Keratinocyte (primary cell): ENCODE measurements at regions not wholly inside any gene's neighbourhood (a gene's known extent, or its start where the extent isn't known, plus 50 kb on each side); places are given as distances from the start of the nearest gene placed in this dataset.

Source experiments
- DNase-seq: peaks from one replicate; pipeline ENCODE4 v3.0.0-alpha.2; 2011; ENCODE audit warnings: low read depth, missing footprints, low spot score
- FAIRE-seq: peaks from 2 replicates; lab custom pipeline; 2011; peaks lifted over from hg19 to GRCh38; lab: Jason Lieb, UNC
- H2AFZ ChIP-seq: 2 replicates; pipeline ENCODE4 v1.6.0; 2012; ENCODE audit warnings: low read length, control low read depth, inconsistent platforms; ENCODE audit not compliant: control insufficient read depth
- H3K27ac ChIP-seq: 2 replicates; pipeline ENCODE4 v1.5.1; 2011; ENCODE audit warnings: low read length; ENCODE audit not compliant: control insufficient read depth, insufficient read depth
- H3K27me3 ChIP-seq: 3 replicates; pipeline ENCODE4 v1.6.0; 2011; ENCODE audit warnings: low read length; ENCODE audit not compliant: control insufficient read depth, insufficient read depth; ENCODE audit errors: extremely low read depth
- H3K36me3 ChIP-seq, 2 experiments: 2 replicates in 1 of 2; 3 replicates in 1 of 2; pipeline ENCODE4 v1.5.1; 2011; ENCODE audit warnings: low read length in 2 of 2, mild to moderate bottlenecking in 1 of 2; ENCODE audit not compliant: control insufficient read depth in 2 of 2, insufficient read depth in 2 of 2; ENCODE audit errors: extremely low read depth in 1 of 2
- H3K4me1 ChIP-seq: 3 replicates; pipeline ENCODE4 v1.5.1; 2011; ENCODE audit warnings: low read length; ENCODE audit not compliant: control insufficient read depth, insufficient read depth; ENCODE audit errors: extremely low read depth
- H3K4me2 ChIP-seq: 3 replicates; pipeline ENCODE4 v1.6.0; 2011; ENCODE audit warnings: low read depth, low read length; ENCODE audit not compliant: control insufficient read depth, insufficient read depth; ENCODE audit errors: extremely low read depth
- H3K4me3 ChIP-seq, 3 experiments: fragments of 200-600 bp in 1 of 3; sonication (generic) in 1 of 3; 2 replicates in 2 of 3; 3 replicates in 1 of 3; pipeline ENCODE4 v1.5.1; 2011 to 2016; ENCODE audit warnings: low read length in 3 of 3, mild to moderate bottlenecking in 3 of 3, control low read depth in 2 of 3, inconsistent platforms in 1 of 3, low read depth in 1 of 3, mixed read lengths in 1 of 3, mixed run types in 1 of 3, moderate library complexity in 1 of 3; ENCODE audit not compliant: control insufficient read depth in 2 of 3, insufficient read depth in 2 of 3; ENCODE audit errors: extremely low read depth in 1 of 3
- H3K79me2 ChIP-seq: 2 replicates; pipeline ENCODE4 v1.6.0; 2012; ENCODE audit warnings: low read length; ENCODE audit not compliant: control insufficient read depth, insufficient read depth
- H3K9ac ChIP-seq: 3 replicates; pipeline ENCODE4 v1.6.0; 2011; ENCODE audit warnings: low read length; ENCODE audit not compliant: control insufficient read depth, insufficient read depth; ENCODE audit errors: extremely low read depth
- H3K9me1 ChIP-seq: 3 replicates; pipeline ENCODE4 v1.6.0; 2011; ENCODE audit warnings: low read length; ENCODE audit not compliant: control insufficient read depth, insufficient read depth; ENCODE audit errors: extremely low read depth
- H3K9me3 ChIP-seq: 2 replicates; pipeline ENCODE4 v1.5.1; 2012; ENCODE audit warnings: low read depth, low read length; ENCODE audit not compliant: control insufficient read depth
- H4K20me1 ChIP-seq: 3 replicates; pipeline ENCODE4 v1.6.0; 2011; ENCODE audit warnings: low read length; ENCODE audit not compliant: control insufficient read depth, insufficient read depth; ENCODE audit errors: extremely low read depth
- EZH2 ChIP-seq: IDR thresholded peaks from one replicate; pipeline ENCODE4 v1.6.1; 2012; ENCODE audit warnings: inconsistent platforms, mild to moderate bottlenecking, low read length, moderate library complexity
- dilution Hi-C: fragments of 300-500 bp; cut with MboI; formaldehyde crosslinking; loops from one replicate; pipeline ENCODE4 v1.7.0; 2020; ENCODE audit warnings: low sequenced_read_pairs; ENCODE audit not compliant: extremely low pct_ligation_motif_present
- TF ChIP-seq, protein P1 (sequence below), 3 experiments: IDR thresholded peaks in 1 of 3; conservative IDR thresholded peaks in 1 of 3; optimal IDR thresholded peaks in 1 of 3; 2 replicates in 2 of 3; 3 replicates in 1 of 3; pipeline versions ENCODE3 to v1.5.1; 2011; ENCODE audit warnings: low read length in 3 of 3, mild to moderate bottlenecking in 3 of 3, moderate library complexity in 2 of 3, control low read depth in 1 of 3, inconsistent platforms in 1 of 3; ENCODE audit not compliant: insufficient read depth in 2 of 3; ENCODE audit errors: extremely low read depth in 1 of 3

- Histone ChIP-seq H3K27ac (peak overlapping the region; percentile 91), H3K36me3 (peaks cover 0 to 9% of the 10 kb centered on the region in 2 experiments), H3K4me3 (no peak overlapping the region), H2AFZ (no peak overlapping the region), H3K9me1 (no peaks in the 10 kb centered on the region), H3K9ac (peak overlapping the region; percentile 68), H3K4me2 (peak overlapping the region; percentile 52), H3K27me3 (no peaks in the 10 kb centered on the region), H3K79me2 (peaks cover 67% of the 10 kb centered on the region), H3K4me1 (peaks cover 58% of the 10 kb centered on the region), H3K9me3 (no peaks in the 10 kb centered on the region), H4K20me1 (no peaks in the 10 kb centered on the region)
- no peak for FAIRE-seq
- no peak for DNase-seq
- dilution Hi-C loops: no loop called here
- TF ChIP-seq, protein P1, sequence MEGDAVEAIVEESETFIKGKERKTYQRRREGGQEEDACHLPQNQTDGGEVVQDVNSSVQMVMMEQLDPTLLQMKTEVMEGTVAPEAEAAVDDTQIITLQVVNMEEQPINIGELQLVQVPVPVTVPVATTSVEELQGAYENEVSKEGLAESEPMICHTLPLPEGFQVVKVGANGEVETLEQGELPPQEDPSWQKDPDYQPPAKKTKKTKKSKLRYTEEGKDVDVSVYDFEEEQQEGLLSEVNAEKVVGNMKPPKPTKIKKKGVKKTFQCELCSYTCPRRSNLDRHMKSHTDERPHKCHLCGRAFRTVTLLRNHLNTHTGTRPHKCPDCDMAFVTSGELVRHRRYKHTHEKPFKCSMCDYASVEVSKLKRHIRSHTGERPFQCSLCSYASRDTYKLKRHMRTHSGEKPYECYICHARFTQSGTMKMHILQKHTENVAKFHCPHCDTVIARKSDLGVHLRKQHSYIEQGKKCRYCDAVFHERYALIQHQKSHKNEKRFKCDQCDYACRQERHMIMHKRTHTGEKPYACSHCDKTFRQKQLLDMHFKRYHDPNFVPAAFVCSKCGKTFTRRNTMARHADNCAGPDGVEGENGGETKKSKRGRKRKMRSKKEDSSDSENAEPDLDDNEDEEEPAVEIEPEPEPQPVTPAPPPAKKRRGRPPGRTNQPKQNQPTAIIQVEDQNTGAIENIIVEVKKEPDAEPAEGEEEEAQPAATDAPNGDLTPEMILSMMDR (optimal IDR thresholded peaks at IDR 0.05 in 1 of 3, IDR thresholded peaks at IDR 0.05 in 1 of 3, conservative IDR thresholded peaks at IDR 0.05 in 1 of 3; ENCODE audit: extremely low read depth in 1 of 3, insufficient read depth in 2 of 3, low read length in 3 of 3): no peak
- no peak for TF ChIP-seq EZH2
Measured at GRCh38 chr14:51546603-51547258, 105.0 kb upstream of the FRMD6 start.

DNA sequence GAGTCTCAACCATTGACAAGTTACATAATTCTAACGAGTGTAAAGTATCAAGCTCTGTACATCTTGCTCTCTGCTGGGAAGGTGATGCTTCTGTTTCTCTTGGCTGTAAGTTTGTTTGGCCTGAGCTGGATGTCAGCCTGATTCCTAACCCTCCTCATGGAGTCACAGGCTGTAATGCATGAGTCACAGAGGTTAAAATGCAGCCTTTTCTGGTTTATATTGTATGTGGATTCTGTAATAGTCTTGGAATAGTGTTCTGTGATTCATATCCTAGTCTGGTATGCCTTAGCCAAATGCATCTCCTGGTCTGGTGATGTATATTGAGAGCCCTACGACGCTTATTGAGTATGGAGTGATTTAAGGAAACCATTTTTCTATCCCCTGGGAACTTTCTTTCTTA lies 104.5 kb upstream of the FRMD6 start:
- Histone ChIP-seq H2AFZ (no peak overlapping the region), H3K79me2 (peaks cover 67% of the 10 kb centered on the region)
- dilution Hi-C loops: no loop called here

More for the DNA sequence above, 104.5 kb upstream of the FRMD6 start:
- peaks cover 0 to 6% of the 10 kb centered on the region in 2 experiments for H3K36me3 ChIP-seq
- H3K4me1 ChIP-seq: peaks cover 63% of the 10 kb centered on the region
- no peaks in the 10 kb centered on the region for H3K9me3 ChIP-seq
- peak overlapping the region; percentile 52 for H3K4me2 ChIP-seq
- peak; percentile 77 for DNase-seq
- peak overlapping the region; percentile 68 for H3K9ac ChIP-seq
- TF ChIP-seq, protein P1 (optimal IDR thresholded peaks at IDR 0.05 in 1 of 3, IDR thresholded peaks at IDR 0.05 in 1 of 3, conservative IDR thresholded peaks at IDR 0.05 in 1 of 3; ENCODE audit: extremely low read depth in 1 of 3, insufficient read depth in 2 of 3, low read length in 3 of 3): no peak
- TF ChIP-seq EZH2: no peak
- H3K27me3 ChIP-seq: no peaks in the 10 kb centered on the region
- peak; percentile 99 for FAIRE-seq
- no peaks in the 10 kb centered on the region for H3K9me1 ChIP-seq
- H3K27ac ChIP-seq: peak overlapping the region; percentile 91
- no peak overlapping the region for H3K4me3 ChIP-seq
- H4K20me1 ChIP-seq: no peaks in the 10 kb centered on the region
